ENCODE measurements at regions not wholly inside any gene's neighbourhood (a gene's known extent, or its start where the extent isn't known, plus 50 kb on each side); places are given as distances from the start of the nearest gene placed in this dataset.
A peak's percentile ranks its signal among the peaks of the same experiment; 100 is the strongest.

- peaks cover 79% of the 10 kb centered on the region for H3K4me1 Mint-ChIP-seq
- no peak overlapping the region for H3K4me3 ChIP-seq (ENCODE audit: control extremely low read depth in 1 of 5, extremely low read depth in 1 of 5, insufficient read depth in 1 of 5, low read depth in 2 of 5, low read length in 4 of 5)
- peak overlapping the region in 1 of 2 donors; percentile 57 for H3K27ac ChIP-seq (ENCODE audit: low read length in 2 of 2)
- TF ChIP-seq CTCF (IDR thresholded peaks at IDR 0.05) = no peak
- no peak for TF ChIP-seq EZH2 (IDR thresholded peaks at IDR 0.05; ENCODE audit: borderline replicate concordance, insufficient read depth, low read depth, low read length, poor library complexity, severe bottlenecking)
- ATAC-seq (ENCODE audit: low read depth) = no peak
- H3K9ac ChIP-seq (ENCODE audit: low read length) = no peak overlapping the region
- H3K9me3 Mint-ChIP-seq (ENCODE audit: insufficient read depth) = no peaks in the 10 kb centered on the region
- H4K20me1 ChIP-seq (ENCODE audit: control insufficient read depth, insufficient read depth, low read length, poor library complexity, severe bottlenecking) = peaks cover 65% of the 10 kb centered on the region
- H3K27me3 ChIP-seq (replicated peaks in 1 of 4; ENCODE audit: control extremely low read depth in 1 of 4, control insufficient read depth in 3 of 4, insufficient read depth in 4 of 4, low read length in 3 of 4) = no peaks in the 10 kb centered on the region
- 71% methylated on average over 3 of the region's 11 CpGs for WGBS (ENCODE audit: insufficient coverage)
- H3K27me3 Mint-ChIP-seq = no peaks in the 10 kb centered on the region
- peak overlapping the region; percentile 57 for H3K4me3 Mint-ChIP-seq
- peaks cover 23 to 52% of the 10 kb centered on the region in 2 donors for H3K4me1 ChIP-seq (ENCODE audit: control insufficient read depth in 2 of 2, insufficient read depth in 2 of 2, low read length in 2 of 2)
- no peaks in the 10 kb centered on the region for H3K9me3 ChIP-seq (ENCODE audit: control extremely low read depth in 1 of 3, control insufficient read depth in 2 of 3, insufficient read depth in 1 of 3, low read length in 2 of 3)
- H2AFZ ChIP-seq (ENCODE audit: insufficient read depth, low read depth, low read length, poor library complexity, severe bottlenecking) = no peak overlapping the region
- intact Hi-C loops (cut with micrococcal nuclease) = loop anchor here (5.0 kb wide), 1 partner anchor 403 kb away; no protein-coding TSS in a partner anchor
- peak overlapping the region; percentile 89 for H3K27ac Mint-ChIP-seq
- H3K36me3 ChIP-seq (replicated peaks in 1 of 2; ENCODE audit: control extremely low read depth in 1 of 2, control insufficient read depth in 1 of 2, extremely low read depth in 1 of 2, insufficient read depth in 2 of 2, low read length in 1 of 2) = peaks cover 0 to 54% of the 10 kb centered on the region in 2 experiments
- peaks cover 89% of the 10 kb centered on the region for H3K79me2 ChIP-seq (ENCODE audit: control insufficient read depth, insufficient read depth, low read length)
- CTCF ChIA-PET = interaction anchor here (0.7 to 6.6 kb wide), 12 partner anchors 8 to 142 kb away, joined by 3 to 131 read pairs (median 4); no protein-coding TSS in a partner anchor
- H3K4me2 ChIP-seq (replicated peaks; ENCODE audit: low read depth, low read length, poor library complexity, severe bottlenecking) = peak overlapping the region; percentile 24
- POLR2A ChIA-PET = interaction anchor here (0.7 to 1.6 kb wide), 2 partner anchors 14 to 115 kb away, joined by 3 to 6 read pairs; no protein-coding TSS in a partner anchor
- DNase-seq = peak; percentile 35
Measured at GRCh38 chr7:130899071-130899560, 165.1 kb upstream of the KLF14 start.

All from B cell (primary cell).